ENCODE measurements at regions not wholly inside any gene's neighbourhood (a gene's known extent, or its start where the extent isn't known, plus 50 kb on each side); places are given as distances from the start of the nearest gene placed in this dataset.

DNA sequence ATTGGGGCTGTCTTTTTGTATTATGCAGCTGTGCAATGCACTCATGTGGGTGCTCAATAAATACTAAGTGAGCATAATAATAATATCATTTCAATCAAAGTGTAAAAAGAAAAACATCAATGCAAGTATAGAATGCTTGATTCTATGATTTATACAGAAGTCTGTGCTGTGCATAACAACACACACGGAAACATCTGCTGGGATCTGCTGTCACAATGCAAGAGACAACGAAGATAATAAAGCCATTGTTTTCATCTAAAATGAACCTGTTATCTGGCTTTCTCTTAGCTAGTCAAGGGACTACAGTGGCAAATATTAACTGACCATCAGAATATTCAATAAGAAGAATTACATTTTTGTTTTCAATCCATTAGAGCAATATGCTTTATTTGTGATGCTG, 1156.9 kb upstream of the MAP3K7 start:
- no peak for TF ChIP-seq GATA3 (IDR thresholded peaks at IDR 0.05; ENCODE audit: low read depth, low read length)
- no peak for TF ChIP-seq GATA2 (IDR thresholded peaks at IDR 0.05; ENCODE audit: low read depth, low read length)
